ENCODE measurements at regions not wholly inside any gene's neighbourhood (a gene's known extent, or its start where the extent isn't known, plus 50 kb on each side); places are given as distances from the start of the nearest gene placed in this dataset.
"Not testable (repeated sequence)": the region's sequence is repeated elsewhere in the genome, so short reads cannot be mapped to it uniquely, and the experiment has no call there.

DNA sequence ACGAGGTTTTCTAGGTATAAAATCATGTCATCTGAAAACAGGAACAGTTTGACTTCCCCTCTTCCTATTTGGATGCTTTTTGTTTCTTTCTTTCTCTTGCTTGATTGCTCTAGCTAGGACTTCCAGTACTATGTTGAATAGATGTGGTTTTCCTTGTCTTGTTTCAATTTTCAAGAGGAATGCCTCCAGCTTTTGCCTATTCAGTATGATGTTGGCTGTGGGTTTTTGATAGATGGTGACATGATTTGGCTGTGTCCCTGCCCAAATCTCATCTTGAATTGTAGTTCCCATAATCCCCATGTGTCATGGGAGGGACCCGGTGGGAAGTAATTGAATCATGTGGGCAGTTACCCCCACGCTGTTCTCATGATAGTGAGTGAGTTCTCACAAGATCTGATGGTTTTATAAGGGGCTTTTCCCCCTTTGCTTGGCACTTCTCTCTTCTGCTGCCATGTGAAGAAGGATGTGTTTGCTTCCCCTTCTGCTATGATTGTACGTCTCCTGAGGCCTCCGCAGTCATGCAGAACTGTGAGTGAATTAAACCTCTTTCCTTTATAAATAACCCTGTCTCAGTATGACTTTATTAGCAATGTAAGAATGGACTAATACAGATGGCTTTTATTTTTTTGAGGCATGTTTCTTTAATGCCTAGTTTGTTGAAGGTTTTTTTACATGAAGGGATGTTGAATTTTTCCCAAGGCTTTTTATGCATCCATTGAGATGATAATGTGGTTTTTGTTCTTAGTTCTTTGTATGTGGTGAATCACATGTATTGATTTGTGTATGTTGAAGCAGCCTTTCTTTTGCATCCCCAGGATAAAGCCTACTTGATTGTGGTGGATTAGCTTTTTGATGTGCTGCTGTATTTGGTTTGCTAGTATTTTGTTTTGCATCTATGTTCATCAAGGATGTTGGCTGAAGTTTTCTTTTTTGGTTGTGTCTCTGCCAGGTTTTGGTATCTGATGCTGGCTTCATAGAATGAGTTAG lies 239.1 kb downstream of the THBS2 start:
- Mint-ChIP-seq H3K4me3 (no peak overlapping the region), H3K27me3 (peaks cover 2% of the 10 kb centered on the region), H3K4me1 (no peaks in the 10 kb centered on the region), H3K36me3 (ENCODE audit: low read depth) (no peaks in the 10 kb centered on the region), H3K9me3 (peaks cover 3% of the 10 kb centered on the region), H3K27ac (no peak overlapping the region)
- DNase-seq, result no peak
- ChIA-PET CTCF (no interaction called here), POLR2A (no interaction called here)

DNA sequence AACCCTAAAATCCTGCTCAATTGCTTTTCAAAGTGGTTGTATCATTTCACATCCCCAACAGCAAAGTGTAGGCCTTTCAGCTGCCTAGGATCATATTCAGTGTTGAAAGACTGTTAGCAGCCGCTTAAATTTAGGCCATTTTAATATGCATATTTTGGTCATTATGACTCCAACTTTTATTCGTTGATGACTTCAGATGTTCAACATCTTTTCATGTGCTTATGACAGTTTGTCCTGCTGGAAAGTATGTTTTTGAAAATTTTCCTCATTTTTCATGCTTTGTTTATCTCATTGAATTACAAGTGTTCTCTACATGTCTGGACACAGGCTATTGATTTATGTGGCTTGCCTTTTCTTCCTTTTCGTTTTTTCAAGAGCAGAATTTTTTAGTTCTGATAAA lies 244.0 kb downstream of the THBS2 start:
- H3K4me3 Mint-ChIP-seq, result no peak overlapping the region
- H3K36me3 Mint-ChIP-seq (ENCODE audit: low read depth), result no peaks in the 10 kb centered on the region
- H3K27me3 Mint-ChIP-seq, result no peaks in the 10 kb centered on the region
- ChIA-PET POLR2A (no interaction called here), CTCF (no interaction called here)
- no peak overlapping the region for H3K27ac Mint-ChIP-seq
- DNase-seq, result no peak
- no peaks in the 10 kb centered on the region for H3K9me3 Mint-ChIP-seq
- no peaks in the 10 kb centered on the region for H3K4me1 Mint-ChIP-seq

DNA sequence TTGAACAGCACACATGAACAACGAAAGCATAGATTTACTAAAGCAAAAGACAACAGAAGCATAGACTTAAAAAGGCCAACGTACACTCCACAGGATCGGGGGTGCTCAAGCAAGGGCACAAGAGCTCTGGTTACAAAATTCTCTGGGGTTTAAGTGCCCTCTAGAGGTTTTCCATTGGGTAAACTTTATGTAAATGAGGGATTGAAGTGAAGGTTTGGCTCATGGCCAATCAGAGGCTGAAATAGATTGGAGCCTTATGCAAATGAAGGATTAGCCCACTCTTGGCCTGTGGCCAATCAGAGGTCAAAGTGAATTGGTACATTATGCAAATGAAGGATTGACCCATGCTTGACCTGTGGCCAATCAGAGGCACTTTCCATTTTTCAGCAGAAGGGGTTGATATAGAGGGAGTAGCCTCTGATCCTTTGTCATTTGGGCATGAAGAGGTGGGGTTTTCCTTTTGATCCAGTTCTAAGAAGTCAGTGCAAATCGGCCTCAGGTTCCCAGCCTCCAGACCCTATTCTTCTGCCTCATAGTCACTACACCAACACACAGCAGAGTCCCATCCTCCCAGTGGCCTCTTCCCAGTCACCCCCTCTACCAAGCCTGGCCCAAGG lies 244.9 kb downstream of the THBS2 start:
- no peak for DNase-seq
- Mint-ChIP-seq H3K27me3 (no peaks in the 10 kb centered on the region), H3K27ac (no peak overlapping the region), H3K9me3 (no peaks in the 10 kb centered on the region), H3K4me1 (no peaks in the 10 kb centered on the region), H3K36me3 (ENCODE audit: low read depth) (no peaks in the 10 kb centered on the region), H3K4me3 (no peak overlapping the region)
- POLR2A ChIA-PET, result no interaction called here
- CTCF ChIA-PET, result no interaction called here

DNA sequence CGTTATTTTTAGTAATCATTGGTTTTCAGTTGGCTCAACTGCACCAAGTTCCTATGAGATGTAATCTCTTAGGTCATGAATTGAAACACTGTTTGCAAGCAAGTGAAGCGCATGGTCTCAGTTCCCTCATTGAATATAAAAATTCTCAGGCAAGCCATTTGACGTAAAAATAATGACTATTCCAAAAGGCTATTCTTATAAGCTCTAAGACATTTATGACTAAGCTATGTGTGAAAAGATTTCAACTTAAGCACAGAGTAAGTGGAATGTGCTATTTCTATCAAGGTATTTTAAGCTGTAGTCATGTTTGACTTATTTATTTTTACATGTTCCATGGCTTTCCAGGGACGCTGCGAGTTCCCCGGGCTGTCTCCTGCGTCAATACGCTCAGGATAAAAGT lies 248.5 kb downstream of the THBS2 start:
- H3K4me3 Mint-ChIP-seq, result no peak overlapping the region
- no peak overlapping the region for H3K27ac Mint-ChIP-seq
- H3K27me3 Mint-ChIP-seq, result no peaks in the 10 kb centered on the region
- CTCF ChIA-PET, result no interaction called here
- no peaks in the 10 kb centered on the region for H3K9me3 Mint-ChIP-seq
- H3K4me1 Mint-ChIP-seq, result no peaks in the 10 kb centered on the region
- H3K36me3 Mint-ChIP-seq (ENCODE audit: low read depth), result no peaks in the 10 kb centered on the region
- no peak for DNase-seq
- POLR2A ChIA-PET, result no interaction called here

DNA sequence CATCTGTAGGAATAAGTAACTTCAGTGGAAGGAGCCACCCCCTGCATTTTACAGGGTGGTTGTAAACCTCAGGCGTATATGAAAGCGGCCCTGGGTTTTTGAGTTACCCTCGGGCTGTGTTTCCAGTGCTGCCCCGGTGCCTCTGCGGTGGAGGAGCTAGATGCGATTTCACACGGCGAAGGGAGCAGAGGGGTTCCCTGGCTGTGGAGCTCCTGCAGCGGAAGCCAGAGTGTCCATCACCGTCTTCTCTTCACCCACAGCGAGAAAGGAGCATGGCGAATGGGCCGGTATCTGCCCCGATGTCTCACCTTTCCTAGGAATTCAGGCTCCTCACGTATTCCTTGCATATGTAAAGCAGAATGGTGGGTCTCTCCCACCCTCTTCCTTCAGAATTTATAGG lies 253.6 kb downstream of the THBS2 start:
- Mint-ChIP-seq H3K27me3 (no peaks in the 10 kb centered on the region), H3K4me1 (no peaks in the 10 kb centered on the region), H3K27ac (no peak overlapping the region), H3K4me3 (no peak overlapping the region), H3K9me3 (no peaks in the 10 kb centered on the region), H3K36me3 (ENCODE audit: low read depth) (no peaks in the 10 kb centered on the region)
- CTCF ChIA-PET, result no interaction called here
- POLR2A ChIA-PET, result no interaction called here
- DNase-seq, result no peak

DNA sequence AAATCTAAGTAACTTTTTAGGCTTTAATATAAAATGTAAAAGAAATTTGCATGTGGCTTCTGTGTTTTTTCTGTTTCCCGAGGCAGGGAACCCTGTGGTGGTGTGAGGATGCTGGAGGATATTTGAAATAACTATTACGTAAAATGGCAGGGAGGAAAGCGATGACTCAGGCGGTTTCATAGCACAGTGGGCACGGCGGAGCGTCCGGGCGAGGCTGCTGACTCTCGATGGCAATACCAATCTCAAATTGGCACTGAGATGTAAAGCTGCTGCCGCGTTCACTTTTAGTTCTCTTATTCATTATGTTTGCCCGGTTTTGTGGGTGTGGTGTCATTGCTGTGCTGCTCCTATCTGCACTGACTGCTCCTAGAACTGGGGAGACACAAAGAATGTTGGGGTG lies 254.3 kb downstream of the THBS2 start:
- ChIA-PET POLR2A (no interaction called here), CTCF (no interaction called here)
- DNase-seq, result no peak
- Mint-ChIP-seq H3K36me3 (ENCODE audit: low read depth) (no peaks in the 10 kb centered on the region), H3K4me3 (no peak overlapping the region), H3K4me1 (no peaks in the 10 kb centered on the region), H3K27me3 (no peaks in the 10 kb centered on the region), H3K9me3 (no peaks in the 10 kb centered on the region), H3K27ac (no peak overlapping the region)

DNA sequence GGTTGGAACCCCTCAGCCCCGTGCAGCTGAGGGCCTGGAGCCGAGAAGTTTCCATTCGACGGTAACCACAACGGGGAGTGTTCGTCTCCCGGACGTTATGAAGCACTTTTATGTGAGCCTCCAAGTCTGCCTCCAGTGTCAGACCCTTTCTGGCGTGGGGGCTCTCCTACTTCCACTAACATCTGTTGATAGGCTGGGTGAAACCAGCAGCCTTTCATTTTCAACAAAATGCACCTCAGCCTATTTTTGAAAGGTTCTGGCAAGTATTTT lies 257.4 kb downstream of the THBS2 start:
- H3K4me3 Mint-ChIP-seq, result no peak overlapping the region
- no peaks in the 10 kb centered on the region for H3K27me3 Mint-ChIP-seq
- DNase-seq, result no peak
- CTCF ChIA-PET, result no interaction called here
- H3K4me1 Mint-ChIP-seq, result no peaks in the 10 kb centered on the region
- H3K36me3 Mint-ChIP-seq (ENCODE audit: low read depth), result no peaks in the 10 kb centered on the region
- POLR2A ChIA-PET, result no interaction called here
- no peaks in the 10 kb centered on the region for H3K9me3 Mint-ChIP-seq
- no peak overlapping the region for H3K27ac Mint-ChIP-seq

DNA sequence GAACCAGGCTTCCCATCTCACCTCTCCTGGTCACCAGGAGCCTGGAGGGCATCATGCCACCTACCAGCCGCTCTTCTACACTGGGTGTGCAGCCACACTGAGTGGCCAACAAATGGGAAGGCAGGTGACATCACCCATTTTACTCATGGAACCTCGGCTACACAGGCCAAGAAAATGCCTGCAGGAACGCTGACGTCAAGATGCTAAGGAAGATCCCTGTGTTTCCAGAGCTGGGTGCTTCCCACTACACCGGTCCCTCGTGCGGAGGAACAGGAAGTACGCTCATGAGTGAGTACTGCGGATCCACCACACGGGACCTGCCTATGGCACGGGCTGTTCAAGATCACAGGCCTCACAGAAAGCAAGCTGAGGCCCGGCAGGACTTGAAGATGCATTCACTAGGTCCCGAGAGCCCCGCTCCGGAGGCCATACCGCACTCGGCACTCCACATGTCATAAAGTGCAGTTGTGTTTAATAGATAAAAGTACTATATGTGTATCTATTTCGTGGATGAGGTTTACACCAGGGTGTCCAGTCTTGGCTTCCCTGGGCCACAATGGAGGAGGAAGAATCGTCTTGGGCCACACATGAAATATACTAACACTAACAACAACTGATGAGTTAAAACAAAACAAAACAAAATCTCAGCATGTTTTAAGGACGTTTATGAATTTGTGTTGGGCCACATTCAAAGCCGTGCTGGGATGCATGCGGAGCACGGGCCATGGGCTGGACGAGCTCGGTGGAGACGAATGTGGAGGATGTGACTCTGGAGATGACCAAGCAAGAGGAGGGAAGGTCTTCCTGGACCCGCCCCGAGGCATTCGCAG lies 257.9 kb downstream of the THBS2 start:
- DNase-seq, result no peak
- CTCF ChIA-PET, result no interaction called here
- H3K36me3 Mint-ChIP-seq (ENCODE audit: low read depth), result no peaks in the 10 kb centered on the region
- no peaks in the 10 kb centered on the region for H3K27me3 Mint-ChIP-seq
- H3K27ac Mint-ChIP-seq, result no peak overlapping the region
- no peaks in the 10 kb centered on the region for H3K9me3 Mint-ChIP-seq
- no peaks in the 10 kb centered on the region for H3K4me1 Mint-ChIP-seq
- POLR2A ChIA-PET, result no interaction called here
- H3K4me3 Mint-ChIP-seq, result no peak overlapping the region

DNA sequence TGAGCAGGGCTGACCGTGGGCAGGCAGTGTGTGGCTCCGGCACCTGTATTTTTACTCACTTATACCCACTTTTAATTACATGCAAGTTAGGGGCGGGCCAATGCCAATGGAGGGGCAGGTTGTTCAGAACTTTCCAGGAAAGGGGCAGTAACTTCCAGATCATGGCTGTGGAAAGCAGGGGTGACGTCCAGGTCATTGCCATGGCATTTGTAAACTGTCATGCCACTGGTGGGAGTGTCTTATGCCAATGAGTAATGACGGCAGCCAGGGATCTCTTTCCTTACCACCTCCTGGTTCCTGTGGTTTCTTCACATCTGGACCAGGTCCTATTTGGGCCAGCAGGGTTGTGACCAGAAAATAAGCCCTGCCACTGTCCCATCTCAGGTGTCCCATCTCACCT lies 258.7 kb downstream of the THBS2 start:
- Mint-ChIP-seq H3K4me1 (no peaks in the 10 kb centered on the region), H3K4me3 (no peak overlapping the region), H3K36me3 (ENCODE audit: low read depth) (no peaks in the 10 kb centered on the region), H3K9me3 (no peaks in the 10 kb centered on the region), H3K27ac (no peak overlapping the region), H3K27me3 (no peaks in the 10 kb centered on the region)
- ChIA-PET CTCF (no interaction called here), POLR2A (no interaction called here)
- no peak for DNase-seq

DNA sequence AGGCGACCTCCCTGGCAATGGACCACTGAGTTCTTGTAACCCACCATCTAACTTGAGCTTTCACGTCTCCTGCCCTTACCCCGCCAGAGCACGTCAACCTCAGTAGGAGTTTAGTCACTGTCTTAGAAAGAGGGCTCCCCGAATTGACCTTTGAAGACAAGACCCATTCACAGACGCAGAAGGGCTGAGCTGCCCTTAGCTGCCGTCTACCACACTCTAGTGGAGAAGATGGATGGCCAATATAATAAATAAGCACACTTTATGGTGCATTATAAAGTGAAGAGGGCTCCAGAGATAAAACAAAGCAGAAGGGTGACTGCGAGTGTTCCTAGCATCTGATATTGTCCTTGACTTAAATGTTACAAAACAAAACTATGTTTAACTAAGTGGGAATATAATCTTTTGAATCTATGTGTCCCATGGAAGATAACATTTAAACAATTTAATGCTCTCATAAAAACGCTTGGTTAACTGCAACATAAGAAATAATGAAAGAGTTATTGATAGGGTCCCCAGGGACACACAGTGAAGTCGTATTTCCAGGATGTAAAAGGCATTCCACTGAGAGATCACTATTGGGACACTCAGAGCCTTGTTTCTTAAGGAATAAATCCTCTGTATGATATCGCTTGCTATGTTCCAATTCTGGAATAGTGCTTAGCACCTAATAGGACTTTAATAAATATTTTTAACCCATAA lies 261.1 kb downstream of the THBS2 start:
- POLR2A ChIA-PET, result no interaction called here
- Mint-ChIP-seq H3K4me1 (no peaks in the 10 kb centered on the region), H3K36me3 (ENCODE audit: low read depth) (no peaks in the 10 kb centered on the region), H3K27ac (no peak overlapping the region), H3K27me3 (no peaks in the 10 kb centered on the region), H3K9me3 (no peaks in the 10 kb centered on the region), H3K4me3 (no peak overlapping the region)
- no peak for DNase-seq
- CTCF ChIA-PET, result no interaction called here

DNA sequence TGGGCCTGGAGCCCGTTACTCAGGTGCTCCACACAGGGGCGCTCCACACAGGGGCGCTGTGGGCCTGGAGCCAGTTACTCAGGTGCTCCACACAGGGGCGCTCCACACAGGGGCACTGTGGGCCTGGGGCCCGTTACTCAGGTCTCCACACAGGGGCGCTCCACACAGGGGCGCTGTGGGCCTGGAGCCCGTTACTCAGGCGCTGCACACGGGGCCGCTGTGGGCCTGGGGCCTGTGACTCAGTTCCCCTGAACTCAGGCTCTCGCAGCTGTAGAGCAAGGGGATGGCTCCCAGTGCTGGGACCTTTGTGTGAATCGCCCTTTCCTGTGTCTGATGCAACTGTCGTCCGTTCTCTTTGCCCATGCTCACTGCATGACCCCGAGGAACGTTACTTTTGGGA lies 262.0 kb downstream of the THBS2 start:
- DNase-seq; H3K4me1 Mint-ChIP-seq; H3K27me3 Mint-ChIP-seq; CTCF ChIA-PET; H3K27ac Mint-ChIP-seq; H3K9me3 Mint-ChIP-seq; H3K36me3 Mint-ChIP-seq (ENCODE audit: low read depth); H3K4me3 Mint-ChIP-seq; POLR2A ChIA-PET: not testable (repeated sequence)

DNA sequence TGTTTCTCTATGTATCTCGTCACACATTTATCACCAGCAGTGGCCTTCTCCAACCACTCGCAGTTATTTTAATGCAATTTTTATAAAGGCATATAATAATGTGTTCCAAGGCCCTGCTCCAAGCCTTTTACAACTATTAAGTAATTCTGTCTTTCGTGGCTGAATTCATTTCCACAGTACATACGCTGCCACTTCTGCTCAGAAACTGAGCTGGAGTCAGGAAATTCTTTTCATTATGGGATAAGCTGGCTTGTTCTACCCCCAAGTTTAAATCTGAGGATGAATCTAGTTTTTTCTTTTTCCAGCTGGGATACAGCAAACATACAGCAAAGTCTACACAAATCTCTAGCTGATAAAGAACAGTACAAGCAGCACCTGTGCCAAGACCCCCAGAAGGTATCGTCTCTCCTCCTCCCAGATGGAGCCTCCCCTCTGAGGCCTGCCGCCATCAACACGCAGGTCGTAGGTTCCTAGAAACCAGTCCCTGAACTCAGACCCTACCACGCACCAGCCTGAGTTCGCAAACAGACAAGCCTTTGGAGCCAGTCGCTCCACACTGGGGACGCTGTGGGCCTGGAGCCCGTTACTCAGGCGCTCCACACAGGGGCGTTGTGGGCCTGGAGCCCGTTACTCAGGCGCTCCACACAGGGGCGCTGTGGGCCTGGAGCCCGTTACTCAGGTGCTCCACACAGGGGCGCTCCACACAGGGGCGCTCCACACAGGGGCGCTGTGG lies 263.5 kb downstream of the THBS2 start:
- ChIA-PET POLR2A (no interaction called here), CTCF (no interaction called here)
- no peaks in the 10 kb centered on the region for H3K27me3 Mint-ChIP-seq
- no peak overlapping the region for H3K4me3 Mint-ChIP-seq
- H3K27ac Mint-ChIP-seq, result no peak overlapping the region
- H3K36me3 Mint-ChIP-seq (ENCODE audit: low read depth), result no peaks in the 10 kb centered on the region
- H3K4me1 Mint-ChIP-seq, result no peaks in the 10 kb centered on the region
- DNase-seq, result no peak
- H3K9me3 Mint-ChIP-seq, result no peaks in the 10 kb centered on the region

DNA sequence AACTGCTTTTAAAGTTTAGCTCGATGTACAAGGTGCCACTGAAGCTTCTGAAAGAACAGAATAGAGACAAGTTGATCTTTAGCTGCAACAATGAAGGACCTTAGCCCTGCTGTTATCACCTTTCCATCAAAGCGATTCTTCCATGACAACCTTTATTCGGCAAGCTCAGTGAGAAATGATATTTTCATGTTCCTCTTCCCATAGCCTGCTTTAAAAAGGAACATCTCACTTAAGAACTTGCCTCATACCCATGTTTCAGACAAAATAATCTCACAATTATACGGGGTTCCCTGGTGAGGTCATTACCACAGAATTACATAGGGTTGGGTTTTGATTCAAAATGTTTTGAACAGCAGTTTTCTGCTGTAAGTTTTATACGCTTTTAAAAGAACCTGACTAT lies 264.2 kb downstream of the THBS2 start:
- H3K9me3 Mint-ChIP-seq, result no peaks in the 10 kb centered on the region
- CTCF ChIA-PET, result no interaction called here
- no peak overlapping the region for H3K4me3 Mint-ChIP-seq
- no peaks in the 10 kb centered on the region for H3K4me1 Mint-ChIP-seq
- DNase-seq, result no peak
- H3K27ac Mint-ChIP-seq, result no peak overlapping the region
- H3K36me3 Mint-ChIP-seq (ENCODE audit: low read depth), result no peaks in the 10 kb centered on the region
- H3K27me3 Mint-ChIP-seq, result no peaks in the 10 kb centered on the region
- POLR2A ChIA-PET, result no interaction called here

Measured in activated CD4-positive, alpha-beta T cell treated with anti-CD3 and anti-CD28 coated beads, Interleukin-2, amount 10 ng/mL, durations not matched to agents 7 days and 5 days (primary cell).